ENCODE measurements at regions not wholly inside any gene's neighbourhood (a gene's known extent, or its start where the extent isn't known, plus 50 kb on each side); places are given as distances from the start of the nearest gene placed in this dataset.

DNA sequence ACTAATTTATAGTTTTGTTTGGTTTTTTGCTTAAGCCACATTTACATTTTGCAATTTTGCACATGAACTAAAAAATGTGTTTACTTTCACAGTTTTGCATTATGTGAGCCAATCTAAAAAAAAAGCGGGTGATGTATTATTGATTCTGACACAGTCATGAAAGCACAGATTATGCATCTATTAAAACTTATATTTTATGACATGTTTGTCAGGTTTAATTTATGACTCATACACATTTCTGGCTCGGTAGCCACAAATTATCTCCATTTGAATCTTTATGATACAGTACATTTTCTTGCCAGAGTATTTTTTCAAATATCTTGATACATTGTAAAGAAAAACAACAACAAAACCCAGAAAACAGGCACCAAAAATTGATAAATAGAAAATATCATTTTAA is 280.4 kb upstream of the GRIP1 start:
- H3K4me3 ChIP-seq (ENCODE audit: control insufficient read depth, low read depth, low read length) = no peak overlapping the region
- DNase-seq (ENCODE audit: low read depth) = no peak
- TF ChIP-seq CTCF (IDR thresholded peaks at IDR 0.05; ENCODE audit: control insufficient read depth, insufficient read depth, low read depth, low read length, missing control alignments) = no peak

- no peak overlapping the region for H3K4me3 ChIP-seq (ENCODE audit: control insufficient read depth, low read depth, low read length)
- DNase-seq (ENCODE audit: low read depth) = no peak
- TF ChIP-seq CTCF (IDR thresholded peaks at IDR 0.05; ENCODE audit: control insufficient read depth, insufficient read depth, low read depth, low read length, missing control alignments) = no peak
Observed at GRCh38 chr12:66960006-66960405, 281.1 kb upstream of the GRIP1 start.

DNA sequence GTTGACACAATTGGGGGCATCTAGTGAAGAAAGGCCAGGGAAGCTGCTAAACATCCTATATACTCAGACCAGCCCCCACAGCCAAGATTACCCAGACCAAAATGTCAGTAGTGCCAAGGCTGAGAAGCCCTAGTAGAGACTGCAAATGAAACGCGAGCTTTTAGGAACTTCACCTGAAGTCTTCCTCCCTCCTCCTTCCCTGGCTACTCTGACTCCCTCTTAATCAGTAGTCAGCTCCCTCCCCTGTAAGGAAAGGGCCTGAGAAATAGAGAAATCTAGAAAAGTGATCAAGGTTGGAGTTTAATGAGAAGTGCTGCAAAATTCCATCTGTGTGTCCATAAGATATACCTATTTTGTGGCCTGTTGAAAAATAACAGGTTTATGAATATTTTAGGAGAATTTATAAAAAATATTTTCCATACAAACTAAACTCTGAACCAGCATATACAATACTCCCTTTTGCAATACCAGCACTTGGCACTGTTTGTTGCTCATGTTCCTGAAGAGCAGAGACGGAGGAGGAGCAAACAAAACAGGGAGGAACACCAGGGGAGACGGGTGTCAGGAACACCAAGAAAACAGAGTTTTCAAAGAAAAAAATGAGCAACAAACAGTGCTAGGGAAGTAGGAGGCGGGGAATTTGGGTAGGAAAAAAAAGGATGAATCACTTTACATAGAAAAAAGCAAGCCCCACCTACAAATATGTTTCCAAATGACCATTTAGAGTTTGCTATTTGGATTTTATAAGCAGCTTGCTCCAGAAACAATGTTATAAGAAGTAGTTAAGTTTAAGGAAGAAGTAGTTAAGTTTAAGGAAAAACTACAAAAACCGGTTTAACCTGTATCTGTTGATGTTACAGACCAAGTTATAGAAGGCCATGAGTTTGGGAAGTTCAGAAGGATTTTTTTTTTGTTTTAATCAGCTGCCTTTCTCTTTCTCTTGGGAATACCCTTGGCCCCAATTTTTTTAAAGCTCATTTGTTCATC is 282.1 kb upstream of the GRIP1 start:
- no peak overlapping the region for H3K4me3 ChIP-seq (ENCODE audit: control insufficient read depth, low read depth, low read length)
- TF ChIP-seq CTCF (IDR thresholded peaks at IDR 0.05; ENCODE audit: control insufficient read depth, insufficient read depth, low read depth, low read length, missing control alignments) = no peak
- DNase-seq (ENCODE audit: low read depth) = no peak

GRCh38 chr12:66962290-66962689 is 283.4 kb upstream of the GRIP1 start:
- no peak overlapping the region for H3K4me3 ChIP-seq (ENCODE audit: control insufficient read depth, low read depth, low read length)
- TF ChIP-seq CTCF (IDR thresholded peaks at IDR 0.05; ENCODE audit: control insufficient read depth, insufficient read depth, low read depth, low read length, missing control alignments) = no peak
- no peak for DNase-seq (ENCODE audit: low read depth)

DNA sequence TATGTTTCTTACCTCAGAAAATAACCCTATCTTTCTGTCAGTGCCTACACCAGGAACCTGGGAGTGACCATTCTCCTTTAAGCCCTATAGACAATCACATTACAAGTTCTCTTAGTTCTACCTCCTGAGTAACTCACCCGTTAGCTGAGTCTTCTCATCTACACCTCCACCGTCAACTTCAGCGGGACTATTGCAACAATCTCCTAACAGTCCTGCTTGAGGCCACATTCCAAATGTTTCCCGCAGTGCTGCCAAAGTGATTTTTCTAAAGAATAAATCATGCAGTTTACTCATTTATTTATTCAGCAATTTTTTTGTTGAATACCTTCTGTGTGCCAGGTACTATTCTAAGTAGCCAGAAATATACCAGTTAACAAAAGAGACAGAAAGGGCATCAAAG is 285.0 kb upstream of the GRIP1 start:
- no peak overlapping the region for H3K4me3 ChIP-seq (ENCODE audit: control insufficient read depth, low read depth, low read length)
- no peak for TF ChIP-seq CTCF (IDR thresholded peaks at IDR 0.05; ENCODE audit: control insufficient read depth, insufficient read depth, low read depth, low read length, missing control alignments)
- DNase-seq (ENCODE audit: low read depth) = no peak

DNA sequence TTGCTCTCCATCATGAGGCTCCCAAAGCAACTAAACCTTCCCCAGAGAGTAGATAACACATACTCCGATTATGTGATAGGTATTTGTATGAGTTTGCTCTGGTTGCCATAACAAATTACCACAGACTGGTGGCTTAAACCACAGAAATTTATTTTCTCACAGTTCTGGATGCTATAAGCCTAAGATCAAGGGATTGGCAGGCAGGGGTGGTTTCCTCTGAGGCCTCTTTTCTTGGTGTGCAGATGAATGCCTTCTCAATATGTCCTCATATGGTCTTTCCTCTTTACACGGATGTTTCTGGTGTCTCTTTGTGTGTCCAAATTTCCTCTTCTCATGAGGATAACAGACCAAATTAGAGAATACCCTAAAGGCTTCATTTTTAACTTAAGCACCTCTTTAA is 285.8 kb upstream of the GRIP1 start:
- no peak for TF ChIP-seq CTCF (IDR thresholded peaks at IDR 0.05; ENCODE audit: control insufficient read depth, insufficient read depth, low read depth, low read length, missing control alignments)

More for the DNA sequence above, 285.8 kb upstream of the GRIP1 start:
- H3K4me3 ChIP-seq (ENCODE audit: control insufficient read depth, low read depth, low read length) = no peak overlapping the region
- DNase-seq (ENCODE audit: low read depth) = no peak

Data from AG09309 (cell line).